SK-N-MC (cell line): ENCODE measurements at regions not wholly inside any gene's neighbourhood (a gene's known extent, or its start where the extent isn't known, plus 50 kb on each side); places are given as distances from the start of the nearest gene placed in this dataset.

ENCODE experiments used
- EZH2 ChIP-seq: fragments of 200-600 bp; sonication (generic); IDR thresholded peaks from one replicate; pipeline ENCODE4 v1.6.1; 2017; ENCODE audit warnings: antibody characterized with exemption
- POLR2AphosphoS5 ChIP-seq: IDR thresholded peaks from 2 replicates; pipeline ENCODE4 v1.6.1; 2012; ENCODE audit warnings: mild to moderate bottlenecking, low read depth, low read length, borderline replicate concordance

DNA sequence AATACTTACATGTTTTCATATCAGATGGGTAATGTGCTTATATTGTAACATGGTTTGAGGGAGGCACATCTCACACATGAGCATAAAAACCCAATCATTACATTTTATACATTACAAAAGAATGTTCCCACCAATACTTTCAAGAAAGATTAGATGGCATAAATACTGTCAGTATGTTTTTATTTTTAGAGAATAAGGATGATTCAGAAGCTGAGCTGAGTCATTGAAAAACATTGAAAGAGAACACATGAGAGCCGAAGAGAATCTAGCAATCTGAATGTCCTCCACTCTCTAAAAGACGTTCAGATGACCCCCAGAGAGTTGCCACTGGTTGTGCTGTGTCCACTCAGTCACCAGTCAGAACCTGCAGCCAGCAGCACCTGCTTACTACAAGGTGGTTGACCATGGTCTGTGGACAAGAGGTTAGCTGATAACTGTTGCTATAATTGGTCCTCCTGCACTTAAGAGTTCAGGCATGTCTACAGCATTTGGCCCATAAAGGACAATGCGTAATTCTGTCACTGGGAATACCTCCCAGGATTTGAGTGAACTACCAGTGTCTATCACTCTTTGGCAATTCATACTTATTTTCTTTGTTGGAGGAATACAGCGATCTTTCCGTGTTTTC lies 382.2 kb upstream of the IGFBP7 start:
- TF ChIP-seq EZH2 (no peak), POLR2AphosphoS5 (no peak)
